HG03064 (cell line): ENCODE measurements at regions not wholly inside any gene's neighbourhood (a gene's known extent, or its start where the extent isn't known, plus 50 kb on each side); places are given as distances from the start of the nearest gene placed in this dataset.
"Not testable (repeated sequence)": the region's sequence is repeated elsewhere in the genome, so short reads cannot be mapped to it uniquely, and the experiment has no call there.

ENCODE experiments used
- ATAC-seq: cut with Tn5 transposase; IDR thresholded peaks from one replicate; pipeline ENCODE4 v1.9.1; 2021; ENCODE audit warnings: low read depth; ENCODE audit not compliant: unreplicated experiment

DNA sequence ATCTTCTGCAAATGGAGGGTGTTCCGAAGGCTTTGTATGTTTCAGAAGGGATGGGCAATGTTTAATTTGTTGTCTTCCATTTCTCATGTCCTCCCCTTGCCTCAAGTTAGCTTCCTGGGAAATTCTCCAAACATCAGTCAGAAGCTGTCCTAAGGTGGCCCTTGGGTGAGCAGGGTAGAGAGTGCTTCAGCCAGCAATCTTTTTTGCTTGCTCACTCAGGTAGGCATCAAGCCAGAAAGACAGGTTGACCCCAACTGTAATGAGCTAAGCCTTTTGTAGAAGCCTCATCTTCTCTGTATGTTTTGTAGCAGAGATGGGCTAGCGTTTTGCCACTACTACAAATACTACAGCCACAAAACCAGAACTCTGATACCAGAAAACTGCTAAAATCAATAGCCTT lies 321.5 kb upstream of the FAM78B start:
- no peak for ATAC-seq

DNA sequence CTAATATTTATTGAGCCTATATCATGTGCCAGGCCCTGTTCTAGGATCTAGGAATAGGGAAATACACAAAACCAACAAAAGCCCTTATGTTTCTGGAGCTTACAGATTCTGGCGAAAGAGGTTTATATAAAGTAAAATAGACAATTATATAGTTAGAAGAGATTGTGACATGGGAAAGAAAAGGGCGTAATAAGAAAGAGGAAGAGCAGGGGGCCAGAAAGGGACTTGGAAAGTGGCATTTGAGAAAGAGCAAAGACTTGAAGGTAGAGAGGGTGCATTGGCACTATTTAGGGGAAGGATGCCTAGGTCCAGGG lies 322.5 kb upstream of the FAM78B start:
- no peak for ATAC-seq

DNA sequence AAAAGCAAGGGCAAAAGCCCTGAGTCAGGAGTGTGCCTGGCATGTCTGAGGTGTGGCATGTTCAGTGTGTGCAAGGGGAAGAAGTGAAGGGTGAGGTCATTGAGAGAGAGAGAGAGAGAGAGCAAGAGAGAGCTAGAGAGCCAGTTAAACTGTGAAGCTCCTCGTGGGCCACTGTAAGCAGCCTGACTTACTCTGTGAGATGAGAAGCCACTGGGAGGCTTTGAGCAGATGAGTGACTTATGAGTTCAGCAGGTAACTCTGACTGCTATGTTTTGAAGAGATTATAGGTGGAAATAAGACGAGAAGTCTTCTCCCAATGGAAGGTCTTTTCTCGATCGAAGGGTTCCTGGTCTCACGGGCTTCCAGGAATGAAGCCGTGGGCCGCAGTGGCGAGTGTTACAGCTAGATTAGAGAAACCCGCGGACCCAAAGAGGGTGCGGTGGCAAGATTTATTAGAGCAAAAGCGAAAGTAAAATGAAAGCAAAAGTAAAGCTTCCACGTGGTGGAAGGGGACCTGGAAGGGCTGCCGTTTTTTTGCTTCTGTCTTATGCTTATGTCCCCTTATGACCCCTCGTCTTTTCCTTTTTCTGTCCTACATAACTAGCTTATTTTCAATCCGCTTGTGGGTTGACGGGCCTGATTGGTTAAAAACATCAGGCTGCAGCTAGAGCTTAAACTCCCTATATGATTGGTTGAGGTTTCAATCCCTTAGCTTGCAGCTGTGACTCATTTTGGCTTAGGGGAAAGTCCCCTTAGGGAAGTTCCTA lies 323.1 kb upstream of the FAM78B start:
- peak; percentile 77 for ATAC-seq

DNA sequence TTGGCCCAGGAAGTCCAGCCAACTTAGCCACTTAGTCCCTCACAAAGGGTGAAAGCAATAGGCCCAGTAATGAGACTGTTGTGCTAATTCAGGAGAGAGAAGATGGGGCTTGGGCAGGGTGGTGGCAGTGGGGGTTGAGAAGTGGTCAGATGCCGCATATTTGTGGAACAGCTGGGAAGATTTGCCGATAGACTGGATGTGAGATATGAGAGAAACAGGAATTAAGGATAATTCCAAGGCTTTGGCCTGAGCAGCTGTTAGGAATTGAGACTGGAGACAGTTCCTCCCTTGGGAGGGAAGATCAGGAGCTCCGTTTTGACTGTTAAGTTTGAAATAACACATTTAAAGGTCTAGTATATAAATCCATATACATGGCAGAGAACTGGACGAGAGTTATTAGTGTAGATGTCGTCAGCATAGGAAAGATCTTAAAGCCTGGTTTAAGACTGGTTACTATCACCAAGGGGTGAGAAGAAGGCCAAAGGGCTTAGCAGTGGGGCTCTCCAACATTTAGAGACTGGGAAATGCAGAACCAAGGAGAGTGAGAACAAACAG lies 323.7 kb upstream of the FAM78B start:
- ATAC-seq = no peak

DNA sequence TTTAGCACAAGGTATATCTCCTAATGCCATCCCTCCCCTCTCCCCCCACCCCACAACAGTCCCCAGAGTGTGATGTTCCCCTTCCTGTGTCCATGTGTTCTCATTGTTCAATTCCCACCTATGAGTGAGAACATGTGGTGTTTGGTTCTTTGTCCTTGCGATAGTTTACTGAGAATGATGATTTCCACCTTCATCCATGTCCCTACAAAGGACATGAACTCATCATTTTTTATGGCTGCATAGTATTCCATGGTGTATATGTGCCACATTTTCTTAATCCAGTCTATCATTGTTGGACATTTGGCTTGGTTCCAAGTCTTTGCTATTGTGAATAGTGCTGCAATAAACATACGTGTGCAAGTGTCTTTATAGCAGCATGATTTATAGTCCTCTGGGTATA lies 327.0 kb upstream of the FAM78B start:
- ATAC-seq = not testable (repeated sequence)

DNA sequence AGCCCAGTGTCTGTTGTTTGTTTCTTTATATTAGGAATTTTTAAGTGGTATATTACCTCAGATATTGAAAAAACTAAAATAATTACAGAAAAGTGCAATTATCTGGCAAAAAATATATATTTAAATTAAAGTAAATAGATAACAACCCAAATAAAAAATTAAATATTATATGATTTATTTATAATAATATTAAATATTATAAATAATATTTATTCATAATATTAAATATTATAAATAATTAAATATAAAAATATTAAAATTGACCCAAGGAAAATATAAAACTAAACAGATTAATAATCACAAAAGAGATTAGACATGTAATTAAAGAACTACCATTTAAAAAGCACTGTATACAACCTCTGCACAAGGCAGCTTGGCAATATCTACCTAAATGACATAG lies 331.9 kb upstream of the POGK start:
- no peak for ATAC-seq

DNA sequence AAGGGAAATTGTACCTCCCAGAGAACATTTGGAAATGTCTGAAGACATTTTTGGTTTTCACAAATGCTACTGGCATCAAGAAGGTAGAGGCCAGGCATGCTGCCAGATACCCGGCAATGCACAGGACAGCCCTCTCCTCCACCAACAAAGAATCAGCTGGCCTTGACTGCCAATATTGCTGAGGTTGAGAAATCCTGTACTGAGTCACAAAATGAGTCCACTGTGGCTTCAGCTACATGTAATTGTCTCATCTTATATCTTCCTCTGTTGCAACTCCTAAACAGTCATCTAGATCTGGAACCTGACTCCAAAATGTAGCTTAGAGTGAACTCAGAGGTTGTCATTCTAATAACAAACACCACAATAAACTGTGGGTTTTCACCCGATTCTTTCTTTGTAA lies 327.5 kb upstream of the POGK start:
- ATAC-seq = no peak

DNA sequence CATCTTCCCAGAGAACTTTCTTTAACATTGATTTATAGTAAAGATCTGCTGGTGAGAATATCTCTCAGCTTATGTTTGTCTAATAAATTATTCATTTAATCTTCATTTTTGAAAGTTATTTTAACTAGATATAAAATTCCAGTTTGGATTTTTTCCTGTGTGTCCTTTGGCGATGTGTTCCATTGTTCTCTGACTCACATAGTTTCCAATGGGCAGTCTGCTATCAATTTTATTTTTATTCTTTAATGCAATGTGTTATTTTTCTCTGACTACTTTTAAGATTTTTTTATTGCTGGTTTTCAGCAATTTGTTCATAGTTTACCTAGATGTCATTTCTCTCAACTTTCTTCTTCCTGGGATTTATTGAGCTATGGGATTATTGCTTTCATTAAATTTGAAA lies 325.2 kb upstream of the POGK start:
- no peak for ATAC-seq

DNA sequence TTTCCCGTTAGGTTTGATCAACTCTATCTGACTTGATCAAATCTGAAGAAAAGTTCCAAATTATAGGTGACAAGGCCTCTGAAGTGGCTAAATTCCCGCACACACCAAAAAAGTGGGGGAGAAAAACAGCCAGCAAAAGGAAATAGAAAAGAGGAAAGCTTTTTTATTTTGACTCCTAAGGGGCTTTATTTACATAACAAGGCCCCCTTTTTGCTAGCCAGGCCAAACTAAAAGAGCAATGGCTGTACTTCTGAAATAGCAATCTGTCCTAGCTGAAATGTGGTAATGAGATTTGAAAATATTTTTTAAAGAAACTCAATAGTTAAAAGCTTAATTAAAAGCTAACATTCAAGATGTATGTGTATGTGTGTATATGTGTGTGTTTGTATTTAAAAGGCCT lies 311.5 kb upstream of the POGK start:
- no peak for ATAC-seq

DNA sequence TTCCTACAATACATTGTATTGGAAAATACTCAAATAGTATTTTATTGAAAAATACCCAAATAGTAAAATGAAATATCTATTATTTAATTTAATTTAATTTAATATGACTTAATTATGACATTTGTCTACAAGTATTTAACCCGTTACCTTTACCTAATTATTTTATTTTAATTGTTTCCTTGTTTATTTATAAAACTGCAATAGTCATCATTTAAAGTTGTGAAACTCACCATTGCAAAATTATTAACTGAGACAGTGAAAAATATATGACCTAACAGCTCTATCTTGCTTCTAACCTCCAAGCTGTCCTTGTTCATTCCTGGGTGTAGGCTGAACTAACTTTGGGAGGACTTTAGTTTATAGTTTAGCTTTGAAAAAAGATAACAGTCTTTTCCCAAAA lies 300.6 kb upstream of the POGK start:
- ATAC-seq = no peak

DNA sequence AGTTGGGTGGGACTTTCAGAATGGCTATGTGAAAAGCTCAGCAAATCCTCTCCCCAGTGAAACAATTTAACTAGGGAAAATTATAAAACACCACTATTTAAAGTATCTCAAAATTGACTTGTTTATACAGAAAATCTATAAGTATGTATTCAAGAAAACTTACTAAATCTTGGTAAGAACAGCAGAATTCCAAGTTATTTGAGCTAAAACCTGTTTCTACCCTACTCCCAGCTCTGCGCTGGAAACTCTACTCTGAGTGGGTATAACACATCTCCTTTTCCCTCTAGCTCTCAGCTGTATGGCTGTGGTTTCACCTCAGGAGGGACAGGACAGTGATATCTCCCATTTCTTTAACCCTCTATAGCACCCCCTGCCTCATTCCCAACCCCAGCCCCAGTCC lies 295.2 kb upstream of the POGK start:
- ATAC-seq = no peak

DNA sequence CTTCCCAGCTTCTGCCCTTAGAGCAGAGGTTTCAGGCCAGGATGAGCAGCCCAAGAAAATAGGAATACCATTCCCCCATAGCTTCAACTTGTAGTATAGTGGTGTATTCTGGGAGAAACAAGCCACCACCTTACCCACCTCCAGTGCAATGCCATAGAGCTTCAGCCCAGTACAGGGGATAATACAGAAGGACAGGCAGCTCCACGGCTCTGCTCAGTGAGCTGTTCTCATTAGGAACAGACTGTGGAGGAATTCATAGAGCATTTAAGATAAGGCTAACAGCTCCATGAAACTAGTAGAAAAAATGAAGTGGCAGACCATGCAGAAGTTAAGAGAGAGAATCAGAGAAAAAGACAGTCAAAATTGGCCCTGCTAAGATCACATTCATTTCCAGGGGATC lies 294.7 kb upstream of the POGK start:
- no peak for ATAC-seq

DNA sequence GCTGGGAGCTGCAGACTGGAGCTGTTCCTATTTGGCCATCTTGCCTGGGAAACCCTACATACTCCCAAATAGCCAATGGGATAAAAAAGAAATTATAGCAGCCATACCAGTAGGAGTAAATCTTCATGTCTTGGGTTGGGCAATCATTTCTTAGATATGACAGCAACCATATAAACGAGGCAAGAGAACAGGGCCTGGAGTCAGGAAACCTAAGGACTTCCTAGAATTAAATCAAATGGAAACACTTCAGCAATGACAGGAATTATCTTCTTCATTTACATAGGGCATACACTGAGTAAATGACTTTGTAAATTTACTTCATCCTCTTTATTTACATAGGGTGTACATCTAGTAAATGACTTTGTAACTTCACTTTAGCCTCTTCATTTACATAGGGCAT lies 286.6 kb upstream of the POGK start:
- ATAC-seq = no peak

DNA sequence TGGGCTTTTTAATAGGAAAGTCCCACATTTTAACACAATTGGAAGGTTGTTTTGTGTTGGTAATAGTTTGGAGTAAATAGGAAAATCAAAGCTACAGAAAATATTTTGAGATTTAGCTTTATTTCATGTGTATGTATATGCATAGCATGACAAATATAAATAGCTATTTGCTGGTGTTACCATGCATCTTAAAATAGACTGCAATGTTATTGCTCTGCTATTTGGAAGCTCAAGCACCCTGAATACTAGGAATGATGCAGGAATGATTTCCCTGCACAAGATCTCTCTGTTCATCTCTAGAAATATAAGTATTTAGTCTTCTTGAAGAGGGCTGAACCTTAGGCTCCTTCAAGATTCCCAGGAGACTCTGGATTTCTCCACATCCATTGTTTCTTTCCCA lies 268.3 kb upstream of the POGK start:
- no peak for ATAC-seq

DNA sequence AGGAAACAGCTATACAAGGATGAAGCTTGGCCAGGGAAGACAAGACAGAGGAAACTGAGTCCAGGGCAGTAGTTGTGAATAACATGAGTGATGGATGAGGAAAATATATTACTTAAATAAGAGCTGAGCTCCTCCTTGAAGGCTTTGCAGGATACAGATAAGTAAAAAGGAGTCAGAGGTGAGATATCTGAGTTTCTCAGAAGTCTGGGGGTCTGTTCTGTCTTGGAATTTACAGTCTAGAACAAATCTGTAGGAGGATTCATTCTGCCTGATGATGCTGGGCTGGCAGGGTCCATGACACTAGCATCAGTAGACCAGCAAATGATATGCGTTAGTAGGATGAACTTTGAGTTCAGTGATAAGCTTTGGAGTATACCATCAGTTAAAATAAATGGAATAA lies 266.1 kb upstream of the POGK start:
- ATAC-seq = no peak

DNA sequence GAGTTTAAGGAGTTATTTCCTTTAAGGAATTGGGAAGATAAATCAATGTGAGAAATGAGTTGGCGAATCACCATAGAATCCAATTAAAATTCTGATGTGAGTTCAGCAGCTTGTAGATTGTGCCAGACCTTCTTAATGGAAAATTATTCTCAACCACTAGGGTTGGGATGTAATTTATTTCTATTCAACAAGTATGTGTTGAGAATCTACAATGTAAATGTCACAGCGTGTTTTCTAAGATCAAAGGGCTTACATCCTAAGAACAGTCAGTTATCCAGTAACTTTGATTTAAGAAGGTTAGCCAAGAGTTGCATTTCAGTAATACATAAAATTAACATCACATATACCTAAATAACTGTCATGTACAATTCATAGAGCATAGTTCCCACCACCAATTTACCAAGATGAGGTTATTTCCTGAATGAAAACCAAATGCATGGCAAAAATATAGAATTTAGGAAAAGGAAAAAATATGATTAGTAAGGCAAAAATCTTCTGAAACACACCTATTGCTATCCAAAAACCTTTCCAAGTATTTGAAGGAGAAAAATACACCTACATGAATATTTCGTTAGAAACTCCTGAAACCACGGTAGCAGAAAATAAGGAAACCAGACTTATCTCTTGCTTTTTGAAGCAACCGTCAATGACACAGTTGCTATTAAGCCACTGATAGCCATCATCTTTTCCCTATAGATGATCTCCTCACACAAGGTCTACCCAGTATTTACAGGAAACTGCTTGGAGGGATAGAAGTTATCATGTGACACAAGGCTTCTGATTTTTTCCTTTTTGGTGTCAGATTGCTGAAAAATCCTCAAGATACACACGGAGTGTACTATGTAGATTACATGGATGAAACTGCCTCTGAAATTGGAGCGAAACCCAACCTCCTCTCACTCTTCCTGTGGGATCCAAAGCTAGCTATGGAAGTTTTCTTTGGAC lies 259.4 kb upstream of the POGK start:
- ATAC-seq = no peak

DNA sequence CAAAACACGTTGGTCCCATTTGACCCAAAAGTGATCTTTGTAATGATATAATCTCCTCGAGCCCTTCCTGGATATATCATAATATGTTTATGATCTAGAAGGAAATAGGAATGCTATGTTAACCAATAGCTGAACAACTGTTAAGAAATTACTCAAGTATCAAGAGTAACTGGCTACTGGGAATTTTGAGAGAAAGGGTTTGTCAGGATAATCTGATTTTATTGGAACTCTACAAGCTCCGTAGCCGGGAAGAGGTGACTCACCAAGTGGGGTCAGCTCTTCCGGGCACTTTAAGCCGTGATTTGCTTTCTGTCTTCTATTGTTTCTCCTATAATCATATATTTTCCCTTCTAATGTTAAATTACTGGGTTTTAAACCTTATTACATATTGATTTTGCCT lies 250.5 kb upstream of the POGK start:
- ATAC-seq = no peak

DNA sequence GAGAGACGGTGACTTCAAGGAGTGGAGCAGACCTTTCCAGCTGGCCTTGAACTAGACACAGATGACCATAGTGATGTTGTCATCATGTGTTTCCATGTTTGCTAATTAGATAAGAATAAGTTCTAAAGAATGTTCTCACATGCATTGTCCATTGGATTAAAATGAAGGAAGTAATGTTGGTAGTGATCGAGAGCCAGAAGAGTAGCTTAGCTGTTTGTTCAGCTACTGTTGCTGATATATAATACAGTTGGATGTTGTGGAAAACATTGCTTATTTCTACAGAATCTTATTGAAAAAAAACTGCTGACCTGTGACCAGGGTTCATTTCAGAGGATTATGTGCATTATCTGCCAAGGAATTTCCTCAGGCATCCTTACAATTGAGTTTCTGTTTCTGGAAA lies 249.1 kb upstream of the POGK start:
- ATAC-seq = no peak

DNA sequence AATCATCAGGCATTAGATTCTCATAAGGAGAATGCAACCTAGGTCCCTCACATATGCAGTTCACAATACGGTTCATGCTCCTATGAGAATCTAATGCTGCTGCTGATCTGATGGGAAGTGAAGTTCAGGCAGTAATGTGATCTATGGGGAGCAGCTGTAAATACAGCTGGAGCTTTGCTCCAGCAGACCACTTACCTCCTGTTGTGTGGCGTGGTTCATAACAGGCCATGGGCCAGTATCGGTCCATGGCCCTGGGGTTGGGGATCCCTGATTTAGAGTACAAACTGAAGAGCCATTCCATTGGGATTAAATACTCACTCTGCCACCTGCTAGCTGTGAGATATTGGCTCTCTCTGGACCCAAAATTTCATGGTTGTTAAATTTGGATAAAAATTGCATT lies 244.6 kb upstream of the POGK start:
- ATAC-seq = no peak

DNA sequence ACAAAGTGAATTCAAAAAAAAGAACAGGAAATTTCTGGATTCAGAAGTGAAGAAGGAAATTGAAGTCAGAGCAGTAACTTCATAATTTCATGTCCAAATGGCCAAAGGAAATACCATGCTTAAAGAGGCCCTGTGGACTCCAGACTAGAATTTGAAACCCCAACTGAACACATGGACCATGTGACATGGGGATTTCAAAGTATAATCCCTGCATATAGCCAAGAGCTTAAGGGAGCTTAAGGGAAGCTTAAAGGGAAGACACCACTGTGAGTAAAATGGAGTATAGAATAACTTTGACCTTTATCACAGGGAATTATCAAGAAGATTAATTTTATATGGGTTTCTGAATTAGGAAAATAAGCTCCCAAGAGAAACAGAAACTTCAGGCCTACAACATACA lies 241.8 kb upstream of the POGK start:
- ATAC-seq = no peak

DNA sequence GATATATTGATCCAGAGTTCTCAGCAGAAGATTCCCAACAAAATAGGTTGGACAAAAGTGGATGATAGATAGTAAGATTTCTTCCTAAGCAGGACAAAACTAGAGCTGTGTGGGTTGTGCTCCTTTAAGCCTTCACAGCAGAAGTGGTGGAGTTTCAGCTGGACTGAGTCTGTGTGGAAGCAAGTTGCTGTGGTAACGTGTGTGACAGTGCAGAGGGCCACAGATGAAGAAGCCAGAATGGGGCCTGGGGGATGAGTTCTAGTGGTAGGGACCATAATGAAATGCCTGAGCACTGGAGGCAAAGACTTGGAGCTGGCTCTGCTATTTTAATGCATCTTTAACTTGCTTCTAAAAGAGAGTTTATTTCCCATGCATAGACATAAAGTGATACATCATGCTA lies 238.7 kb upstream of the POGK start:
- ATAC-seq = no peak
